Adrenal gland (tissue), 5 donors: ENCODE measurements at regions not wholly inside any gene's neighbourhood (a gene's known extent, or its start where the extent isn't known, plus 50 kb on each side); places are given as distances from the start of the nearest gene placed in this dataset.

Experiments used
- CTCF ChIP-seq, 6 experiments: fragments of 450-650 bp in 4 of 6; fragments of 200-600 bp in 2 of 6; sonication (generic) in 1 of 6; IDR thresholded peaks; 1 replicate in 5 of 6; 2 replicates in 1 of 6; pipeline versions ENCODE4 v1.5.1 to v1.8.0; 2016 to 2021; ENCODE audit warnings: antibody characterized with exemption in 6 of 6, mild to moderate bottlenecking in 2 of 6, moderate library complexity in 1 of 6
- POLR2A ChIP-seq, 2 donors: fragments of 450-650 bp; IDR thresholded peaks; one replicate each; pipeline ENCODE4 v1.6.1; 2017; ENCODE audit warnings: antibody characterized with exemption in 2 of 2, mild to moderate bottlenecking in 2 of 2, moderate library complexity in 1 of 2
- donor health status: DM: no; HTN: no; CAD: no.

GRCh38 chr11:95507794-95508193, 276.8 kb upstream of the SESN3 start:
- no peak for TF ChIP-seq CTCF (IDR thresholded peaks at IDR 0.05)
- TF ChIP-seq POLR2A (IDR thresholded peaks at IDR 0.05) = no peak
